K562 (cell line): ENCODE measurements at regions not wholly inside any gene's neighbourhood (a gene's known extent, or its start where the extent isn't known, plus 50 kb on each side); places are given as distances from the start of the nearest gene placed in this dataset.

Experiments
- ARID1B ChIP-seq: fragments of 450-650 bp; IDR thresholded peaks from 2 replicates; pipeline ENCODE4 v1.6.1; 2016; ENCODE audit warnings: antibody characterized with exemption, mild to moderate bottlenecking, inconsistent platforms
- BRD4 ChIP-seq: fragments of 200-600 bp; sonication (generic); IDR thresholded peaks from 2 replicates; pipeline ENCODE4 v1.6.1; 2017; ENCODE audit warnings: inconsistent platforms
- EP300 ChIP-seq: IDR thresholded peaks from 2 replicates; pipeline ENCODE4 v1.6.1; 2012; ENCODE audit warnings: low read length, improper control_type of control experiment
- POLR2A ChIP-seq: fragments of 450-650 bp; conservative IDR thresholded peaks from 2 replicates; pipeline ENCODE4 v1.6.1; 2016
- ZBTB43 ChIP-seq: sonication (generic); formaldehyde crosslinking; IDR thresholded peaks from 2 replicates; pipeline ENCODE4 v1.8.0; 2023; ENCODE audit warnings: mild to moderate bottlenecking, missing genetic modification reagents
- ZNF41 ChIP-seq: fragments of 250-450 bp; sonication (Bioruptor Pico); conservative IDR thresholded peaks from 2 replicates; pipeline ENCODE4 v1.4.0; 2020; ENCODE audit warnings: mild to moderate bottlenecking
- ZNF551 ChIP-seq: fragments of 250-450 bp; sonication (Bioruptor Pico); IDR thresholded peaks from 2 replicates; pipeline ENCODE4 v1.5.0; 2021; ENCODE audit warnings: mild to moderate bottlenecking, moderate library complexity
- TF ChIP-seq, protein P1 (sequence below): sonication (generic); formaldehyde crosslinking; IDR thresholded peaks from 2 replicates; pipeline ENCODE4 v1.8.0; 2022; ENCODE audit warnings: mild to moderate bottlenecking, missing genetic modification reagents, borderline replicate concordance
- TF ChIP-seq, protein P2 (sequence below): fragments of 250-450 bp; sonication (Bioruptor Pico); IDR thresholded peaks from 2 replicates; pipeline ENCODE4 v1.5.0; 2020; ENCODE audit warnings: mild to moderate bottlenecking

DNA sequence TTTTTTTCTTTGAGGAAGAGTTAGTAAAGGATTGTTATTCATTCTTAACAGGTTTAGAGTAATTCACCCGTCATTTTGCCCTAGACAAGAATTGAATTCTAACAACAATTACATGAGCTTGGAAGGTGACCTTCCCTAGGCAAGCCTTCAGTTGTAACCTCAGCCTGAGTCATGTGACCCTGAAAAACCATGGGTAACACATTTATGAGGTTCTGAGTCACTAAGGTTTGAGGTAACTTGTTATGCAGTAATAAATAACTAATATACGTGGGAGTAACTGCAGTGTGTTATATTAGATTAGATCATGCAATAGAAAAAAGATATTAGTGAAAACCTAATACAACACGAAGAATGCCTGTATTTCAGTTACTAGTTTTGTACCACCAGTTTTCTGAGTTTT is 237.6 kb upstream of the NDN start:
- no peak for TF ChIP-seq EP300
- TF ChIP-seq, protein P1, sequence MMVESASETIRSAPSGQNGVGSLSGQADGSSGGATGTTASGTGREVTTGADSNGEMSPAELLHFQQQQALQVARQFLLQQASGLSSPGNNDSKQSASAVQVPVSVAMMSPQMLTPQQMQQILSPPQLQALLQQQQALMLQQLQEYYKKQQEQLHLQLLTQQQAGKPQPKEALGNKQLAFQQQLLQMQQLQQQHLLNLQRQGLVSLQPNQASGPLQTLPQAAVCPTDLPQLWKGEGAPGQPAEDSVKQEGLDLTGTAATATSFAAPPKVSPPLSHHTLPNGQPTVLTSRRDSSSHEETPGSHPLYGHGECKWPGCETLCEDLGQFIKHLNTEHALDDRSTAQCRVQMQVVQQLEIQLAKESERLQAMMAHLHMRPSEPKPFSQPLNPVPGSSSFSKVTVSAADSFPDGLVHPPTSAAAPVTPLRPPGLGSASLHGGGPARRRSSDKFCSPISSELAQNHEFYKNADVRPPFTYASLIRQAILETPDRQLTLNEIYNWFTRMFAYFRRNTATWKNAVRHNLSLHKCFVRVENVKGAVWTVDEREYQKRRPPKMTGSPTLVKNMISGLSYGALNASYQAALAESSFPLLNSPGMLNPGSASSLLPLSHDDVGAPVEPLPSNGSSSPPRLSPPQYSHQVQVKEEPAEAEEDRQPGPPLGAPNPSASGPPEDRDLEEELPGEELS (CRISPR knock-in tag): no peak
- no peak for TF ChIP-seq ARID1B
- no peak for TF ChIP-seq POLR2A
- TF ChIP-seq BRD4: no peak
- no peak for TF ChIP-seq ZBTB43 (CRISPR knock-in tag)
- TF ChIP-seq, protein P2, sequence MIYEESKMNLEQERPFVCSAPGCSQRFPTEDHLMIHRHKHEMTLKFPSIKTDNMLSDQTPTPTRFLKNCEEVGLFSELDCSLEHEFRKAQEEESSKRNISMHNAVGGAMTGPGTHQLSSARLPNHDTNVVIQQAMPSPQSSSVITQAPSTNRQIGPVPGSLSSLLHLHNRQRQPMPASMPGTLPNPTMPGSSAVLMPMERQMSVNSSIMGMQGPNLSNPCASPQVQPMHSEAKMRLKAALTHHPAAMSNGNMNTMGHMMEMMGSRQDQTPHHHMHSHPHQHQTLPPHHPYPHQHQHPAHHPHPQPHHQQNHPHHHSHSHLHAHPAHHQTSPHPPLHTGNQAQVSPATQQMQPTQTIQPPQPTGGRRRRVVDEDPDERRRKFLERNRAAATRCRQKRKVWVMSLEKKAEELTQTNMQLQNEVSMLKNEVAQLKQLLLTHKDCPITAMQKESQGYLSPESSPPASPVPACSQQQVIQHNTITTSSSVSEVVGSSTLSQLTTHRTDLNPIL (CRISPR knock-in tag): no peak
- no peak for TF ChIP-seq ZNF551 (CRISPR knock-in tag)
- no peak for TF ChIP-seq ZNF41 (CRISPR knock-in tag)
